ENCODE measurements at regions not wholly inside any gene's neighbourhood (a gene's known extent, or its start where the extent isn't known, plus 50 kb on each side); places are given as distances from the start of the nearest gene placed in this dataset.

DNA sequence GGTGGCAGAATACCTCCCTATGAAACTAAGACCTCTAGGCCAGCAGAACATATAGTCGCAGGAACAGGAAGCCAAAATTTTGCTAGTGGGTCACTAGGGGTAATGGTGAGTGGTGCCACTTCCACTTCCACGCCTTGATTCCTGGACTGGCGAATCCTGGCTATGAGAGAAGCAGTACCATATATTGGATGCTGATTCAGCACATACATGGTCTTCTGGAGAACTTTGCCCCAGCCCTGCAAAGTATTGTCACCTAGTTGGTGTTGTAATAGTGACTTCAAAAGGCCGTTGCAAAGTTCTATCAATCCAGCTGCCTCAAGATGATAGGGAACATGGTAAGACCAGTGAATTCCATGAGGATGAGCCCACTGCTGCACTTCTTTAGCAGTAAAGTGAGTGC is 769.8 kb upstream of the GYPC start (continued):
- TF ChIP-seq ZNF622 (IDR thresholded peaks at IDR 0.05) (no peak), JUNB (IDR thresholded peaks at IDR 0.05) (no peak), RCOR1 (conservative IDR thresholded peaks at IDR 0.05; ENCODE audit: low read depth, low read length) (no peak), STAT1 (conservative IDR thresholded peaks at IDR 0.05) (no peak)
- TF ChIP-seq, protein P1, sequence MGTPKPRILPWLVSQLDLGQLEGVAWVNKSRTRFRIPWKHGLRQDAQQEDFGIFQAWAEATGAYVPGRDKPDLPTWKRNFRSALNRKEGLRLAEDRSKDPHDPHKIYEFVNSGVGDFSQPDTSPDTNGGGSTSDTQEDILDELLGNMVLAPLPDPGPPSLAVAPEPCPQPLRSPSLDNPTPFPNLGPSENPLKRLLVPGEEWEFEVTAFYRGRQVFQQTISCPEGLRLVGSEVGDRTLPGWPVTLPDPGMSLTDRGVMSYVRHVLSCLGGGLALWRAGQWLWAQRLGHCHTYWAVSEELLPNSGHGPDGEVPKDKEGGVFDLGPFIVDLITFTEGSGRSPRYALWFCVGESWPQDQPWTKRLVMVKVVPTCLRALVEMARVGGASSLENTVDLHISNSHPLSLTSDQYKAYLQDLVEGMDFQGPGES (IDR thresholded peaks at IDR 0.05): no peak
- TF ChIP-seq, protein P2, sequence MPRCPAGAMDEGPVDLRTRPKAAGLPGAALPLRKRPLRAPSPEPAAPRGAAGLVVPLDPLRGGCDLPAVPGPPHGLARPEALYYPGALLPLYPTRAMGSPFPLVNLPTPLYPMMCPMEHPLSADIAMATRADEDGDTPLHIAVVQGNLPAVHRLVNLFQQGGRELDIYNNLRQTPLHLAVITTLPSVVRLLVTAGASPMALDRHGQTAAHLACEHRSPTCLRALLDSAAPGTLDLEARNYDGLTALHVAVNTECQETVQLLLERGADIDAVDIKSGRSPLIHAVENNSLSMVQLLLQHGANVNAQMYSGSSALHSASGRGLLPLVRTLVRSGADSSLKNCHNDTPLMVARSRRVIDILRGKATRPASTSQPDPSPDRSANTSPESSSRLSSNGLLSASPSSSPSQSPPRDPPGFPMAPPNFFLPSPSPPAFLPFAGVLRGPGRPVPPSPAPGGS (IDR thresholded peaks at IDR 0.05; ENCODE audit: borderline replicate concordance, insufficient read depth, low read depth, low read length, poor library complexity, severe bottlenecking): no peak

DNA sequence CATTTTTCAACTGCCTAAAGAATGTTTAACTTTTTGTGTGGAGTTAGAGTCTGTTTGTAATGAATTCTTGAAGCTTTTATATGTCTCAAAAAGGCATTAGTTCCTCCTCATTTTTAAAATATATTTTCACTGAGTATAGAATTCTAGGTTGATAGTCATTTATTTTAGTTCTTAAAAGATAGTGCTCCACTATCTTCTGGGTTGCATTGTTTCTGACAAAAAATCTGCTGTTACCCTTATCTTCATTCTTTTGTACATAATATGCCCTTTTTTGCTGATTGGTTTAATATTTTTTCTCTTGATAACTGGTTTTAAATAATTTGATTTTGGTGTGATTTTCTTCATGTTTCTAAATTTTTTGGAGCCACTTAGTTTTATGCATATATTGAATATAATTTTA is 754.7 kb upstream of the GYPC start:
- Histone ChIP-seq H3K4me1 (ENCODE audit: control insufficient read depth, insufficient read depth, low read length) (no peaks in the 10 kb centered on the region), H3K79me2 (ENCODE audit: control insufficient read depth, insufficient read depth, low read length) (no peaks in the 10 kb centered on the region), H4K20me1 (ENCODE audit: control insufficient read depth, insufficient read depth) (no peaks in the 10 kb centered on the region), H3K27me3 (replicated peaks in 1 of 2; ENCODE audit: control insufficient read depth in 2 of 2, insufficient read depth in 2 of 2, low read length in 1 of 2) (no peaks in the 10 kb centered on the region), H3K4me2 (ENCODE audit: control insufficient read depth, insufficient read depth) (no peak overlapping the region), H3K4me3 (no peak overlapping the region), H3K36me3 (ENCODE audit: control insufficient read depth in 2 of 2, insufficient read depth in 2 of 2, low read length in 1 of 2) (no peaks in the 10 kb centered on the region), H3K9ac (ENCODE audit: control insufficient read depth, insufficient read depth, low read length) (no peak overlapping the region), H3K9me3 (replicated peaks; ENCODE audit: control insufficient read depth, insufficient read depth, low read length) (no peaks in the 10 kb centered on the region), H3K27ac (ENCODE audit: control insufficient read depth, insufficient read depth) (no peak overlapping the region), H2AFZ (ENCODE audit: control insufficient read depth, low read depth, low read length) (no peak overlapping the region)
- DNase-seq (ENCODE audit: low read depth, low spot score) (no peak), FAIRE-seq (no peak), ATAC-seq (no peak)
- ChIA-PET POLR2A (no interaction called here), SMC1A (ENCODE audit: uncharacterized antibody, unreplicated experiment) (no interaction called here), CTCF (no interaction called here), RAD21 (ENCODE audit: unreplicated experiment) (no interaction called here)
- TF ChIP-seq, protein P3, sequence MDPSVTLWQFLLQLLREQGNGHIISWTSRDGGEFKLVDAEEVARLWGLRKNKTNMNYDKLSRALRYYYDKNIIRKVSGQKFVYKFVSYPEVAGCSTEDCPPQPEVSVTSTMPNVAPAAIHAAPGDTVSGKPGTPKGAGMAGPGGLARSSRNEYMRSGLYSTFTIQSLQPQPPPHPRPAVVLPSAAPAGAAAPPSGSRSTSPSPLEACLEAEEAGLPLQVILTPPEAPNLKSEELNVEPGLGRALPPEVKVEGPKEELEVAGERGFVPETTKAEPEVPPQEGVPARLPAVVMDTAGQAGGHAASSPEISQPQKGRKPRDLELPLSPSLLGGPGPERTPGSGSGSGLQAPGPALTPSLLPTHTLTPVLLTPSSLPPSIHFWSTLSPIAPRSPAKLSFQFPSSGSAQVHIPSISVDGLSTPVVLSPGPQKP (IDR thresholded peaks at IDR 0.05; ENCODE audit: low read depth, low read length): no peak
- TF ChIP-seq POLR2A (IDR thresholded peaks at IDR 0.05; ENCODE audit: low read depth, low read length): no peak
- no peak for TF ChIP-seq RAD51 (IDR thresholded peaks at IDR 0.05)
- TF ChIP-seq, protein P4, sequence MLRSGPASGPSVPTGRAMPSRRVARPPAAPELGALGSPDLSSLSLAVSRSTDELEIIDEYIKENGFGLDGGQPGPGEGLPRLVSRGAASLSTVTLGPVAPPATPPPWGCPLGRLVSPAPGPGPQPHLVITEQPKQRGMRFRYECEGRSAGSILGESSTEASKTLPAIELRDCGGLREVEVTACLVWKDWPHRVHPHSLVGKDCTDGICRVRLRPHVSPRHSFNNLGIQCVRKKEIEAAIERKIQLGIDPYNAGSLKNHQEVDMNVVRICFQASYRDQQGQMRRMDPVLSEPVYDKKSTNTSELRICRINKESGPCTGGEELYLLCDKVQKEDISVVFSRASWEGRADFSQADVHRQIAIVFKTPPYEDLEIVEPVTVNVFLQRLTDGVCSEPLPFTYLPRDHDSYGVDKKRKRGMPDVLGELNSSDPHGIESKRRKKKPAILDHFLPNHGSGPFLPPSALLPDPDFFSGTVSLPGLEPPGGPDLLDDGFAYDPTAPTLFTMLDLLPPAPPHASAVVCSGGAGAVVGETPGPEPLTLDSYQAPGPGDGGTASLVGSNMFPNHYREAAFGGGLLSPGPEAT (IDR thresholded peaks at IDR 0.05; ENCODE audit: low read depth): no peak
- TF ChIP-seq IKZF1 (conservative IDR thresholded peaks at IDR 0.05): no peak
- no peak for TF ChIP-seq FOXK2 (IDR thresholded peaks at IDR 0.05)
- TF ChIP-seq JUNB (IDR thresholded peaks at IDR 0.05): no peak
- TF ChIP-seq SPI1 (IDR thresholded peaks at IDR 0.05; ENCODE audit: borderline replicate concordance, insufficient read depth, low read depth, low read length): no peak
- in situ Hi-C loops (cut with MboI) (no loop called here), intact Hi-C loops (cut with micrococcal nuclease; ENCODE audit: unreplicated experiment) (no loop called here)
- BruUV-seq (replicated peaks): no TSS peak

All from GM12878 (cell line).